ENCODE measurements at regions not wholly inside any gene's neighbourhood (a gene's known extent, or its start where the extent isn't known, plus 50 kb on each side); places are given as distances from the start of the nearest gene placed in this dataset.

- no peaks in the 10 kb centered on the region for H3K36me3 ChIP-seq (ENCODE audit: insufficient read depth, low read length)
- no peaks in the 10 kb centered on the region for H4K20me1 ChIP-seq (ENCODE audit: insufficient read depth, low read length)
- H3F3A ChIP-seq (ENCODE audit: insufficient read depth, low read length): no peaks in the 10 kb centered on the region
- no peak overlapping the region for H3K4me2 ChIP-seq (ENCODE audit: low read length)
- no peaks in the 10 kb centered on the region for H3K9me3 ChIP-seq (ENCODE audit: low read length)
- no peaks in the 10 kb centered on the region for H3K27me3 ChIP-seq (ENCODE audit: insufficient read depth, low read length)
- H3K79me2 ChIP-seq (ENCODE audit: insufficient read depth, low read length): no peaks in the 10 kb centered on the region
- no peak overlapping the region for H2AFZ ChIP-seq (ENCODE audit: low read length)
- no peak overlapping the region for H3K27ac ChIP-seq (ENCODE audit: low read depth, low read length, poor library complexity, severe bottlenecking)
- TF ChIP-seq CTCF (IDR thresholded peaks at IDR 0.05; ENCODE audit: low read length): no peak
- no peak for TF ChIP-seq EZH2 (IDR thresholded peaks at IDR 0.05; ENCODE audit: borderline replicate concordance, low read length)
- no peak overlapping the region for H3K4me3 ChIP-seq (ENCODE audit: low read depth, low read length, poor library complexity, severe bottlenecking)
- H3K9ac ChIP-seq (ENCODE audit: low read length): no peak overlapping the region
- peaks cover 7% of the 10 kb centered on the region for H3K4me1 ChIP-seq (ENCODE audit: insufficient read depth, low read length, severe bottlenecking)
- H3K9me2 ChIP-seq (ENCODE audit: low read depth, low read length): no peaks in the 10 kb centered on the region
These were observed 103.2 kb upstream of the IGLL5 start for GRCh38 chr22:22784249-22785039.

GRCh38 chr22:22785316-22786065 lies 102.1 kb upstream of the IGLL5 start:
- no peaks in the 10 kb centered on the region for H3K9me2 ChIP-seq (ENCODE audit: low read depth, low read length)
- H3K4me1 ChIP-seq (ENCODE audit: insufficient read depth, low read length, severe bottlenecking): peaks cover 7% of the 10 kb centered on the region
- H3K9me3 ChIP-seq (ENCODE audit: low read length): no peaks in the 10 kb centered on the region
- no peak overlapping the region for H2AFZ ChIP-seq (ENCODE audit: low read length)
- H3K79me2 ChIP-seq (ENCODE audit: insufficient read depth, low read length): no peaks in the 10 kb centered on the region
- no peak overlapping the region for H3K9ac ChIP-seq (ENCODE audit: low read length)
- no peak overlapping the region for H3K4me3 ChIP-seq (ENCODE audit: low read depth, low read length, poor library complexity, severe bottlenecking)
- no peaks in the 10 kb centered on the region for H3K36me3 ChIP-seq (ENCODE audit: insufficient read depth, low read length)
- H4K20me1 ChIP-seq (ENCODE audit: insufficient read depth, low read length): no peaks in the 10 kb centered on the region
- no peak overlapping the region for H3K27ac ChIP-seq (ENCODE audit: low read depth, low read length, poor library complexity, severe bottlenecking)
- no peak overlapping the region for H3K4me2 ChIP-seq (ENCODE audit: low read length)
- no peaks in the 10 kb centered on the region for H3K27me3 ChIP-seq (ENCODE audit: insufficient read depth, low read length)
- no peaks in the 10 kb centered on the region for H3F3A ChIP-seq (ENCODE audit: insufficient read depth, low read length)
- TF ChIP-seq CTCF (IDR thresholded peaks at IDR 0.05; ENCODE audit: low read length) (no peak), EZH2 (IDR thresholded peaks at IDR 0.05; ENCODE audit: borderline replicate concordance, low read length) (no peak)

- H3K27ac ChIP-seq (ENCODE audit: low read depth, low read length, poor library complexity, severe bottlenecking): no peak overlapping the region
- H3K9me3 ChIP-seq (ENCODE audit: low read length): no peaks in the 10 kb centered on the region
- TF ChIP-seq CTCF (IDR thresholded peaks at IDR 0.05; ENCODE audit: low read length) (no peak), EZH2 (IDR thresholded peaks at IDR 0.05; ENCODE audit: borderline replicate concordance, low read length) (no peak)
- peaks cover 7% of the 10 kb centered on the region for H3K4me1 ChIP-seq (ENCODE audit: insufficient read depth, low read length, severe bottlenecking)
- H3F3A ChIP-seq (ENCODE audit: insufficient read depth, low read length): no peaks in the 10 kb centered on the region
- no peak overlapping the region for H3K4me3 ChIP-seq (ENCODE audit: low read depth, low read length, poor library complexity, severe bottlenecking)
- H3K9me2 ChIP-seq (ENCODE audit: low read depth, low read length): no peaks in the 10 kb centered on the region
- H3K9ac ChIP-seq (ENCODE audit: low read length): no peak overlapping the region
- no peak overlapping the region for H3K4me2 ChIP-seq (ENCODE audit: low read length)
- H3K27me3 ChIP-seq (ENCODE audit: insufficient read depth, low read length): no peaks in the 10 kb centered on the region
- H4K20me1 ChIP-seq (ENCODE audit: insufficient read depth, low read length): no peaks in the 10 kb centered on the region
- no peaks in the 10 kb centered on the region for H3K36me3 ChIP-seq (ENCODE audit: insufficient read depth, low read length)
- no peak overlapping the region for H2AFZ ChIP-seq (ENCODE audit: low read length)
- H3K79me2 ChIP-seq (ENCODE audit: insufficient read depth, low read length): no peaks in the 10 kb centered on the region
These were observed 101.1 kb upstream of the IGLL5 start for GRCh38 chr22:22786301-22787115.

All from OCI-LY1 (cell line).